ENCODE measurements at regions not wholly inside any gene's neighbourhood (a gene's known extent, or its start where the extent isn't known, plus 50 kb on each side); places are given as distances from the start of the nearest gene placed in this dataset.

- TF ChIP-seq EZH2phosphoT487 (IDR thresholded peaks at IDR 0.05; ENCODE audit: insufficient read depth, low read depth) (no peak), EZH2 (IDR thresholded peaks at IDR 0.05; ENCODE audit: insufficient read depth, poor library complexity, severe bottlenecking) (no peak)
Observed at GRCh38 chr1:239612379-239612778, 226.0 kb downstream of the CHRM3 start.

All from GM23248 (cell line).